Vagina (tissue), 2 donors: ENCODE measurements at regions not wholly inside any gene's neighbourhood (a gene's known extent, or its start where the extent isn't known, plus 50 kb on each side); places are given as distances from the start of the nearest gene placed in this dataset.

Experiments
- POLR2A ChIP-seq, 2 donors: fragments of 450-650 bp; IDR thresholded peaks; one replicate each; pipeline ENCODE4 v1.6.1; 2017; ENCODE audit warnings: antibody characterized with exemption in 2 of 2, mild to moderate bottlenecking in 2 of 2, moderate library complexity in 2 of 2
- TF ChIP-seq, protein P1 (sequence below), 3 experiments: fragments of 450-650 bp in 2 of 3; fragments of 200-600 bp in 1 of 3; sonication (generic) in 1 of 3; IDR thresholded peaks; one replicate each; pipeline ENCODE4 v1.5.1; 2017 to 2019; ENCODE audit warnings: antibody characterized with exemption in 3 of 3, mild to moderate bottlenecking in 2 of 3, moderate library complexity in 2 of 3

DNA sequence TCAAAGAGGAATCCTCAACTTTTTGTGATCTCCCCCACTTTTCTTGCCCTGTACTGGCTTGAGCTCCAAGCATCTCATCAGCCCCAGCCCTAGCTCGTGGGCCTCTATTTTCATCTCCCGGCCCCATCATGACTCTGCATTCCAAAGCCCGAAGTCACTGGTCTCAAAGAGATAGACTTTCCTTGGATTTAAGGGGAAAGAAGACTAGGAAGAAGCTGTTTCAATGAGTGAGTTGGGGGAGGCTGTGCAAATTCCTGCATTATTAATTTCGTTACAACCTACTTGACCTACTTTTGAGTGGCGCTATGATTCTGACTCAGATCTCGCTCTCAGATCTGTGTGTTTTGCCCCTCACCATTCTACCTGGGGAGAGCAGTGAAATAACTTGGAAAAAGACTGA, 266.6 kb upstream of the TBL1XR1 start:
- TF ChIP-seq, protein P1, sequence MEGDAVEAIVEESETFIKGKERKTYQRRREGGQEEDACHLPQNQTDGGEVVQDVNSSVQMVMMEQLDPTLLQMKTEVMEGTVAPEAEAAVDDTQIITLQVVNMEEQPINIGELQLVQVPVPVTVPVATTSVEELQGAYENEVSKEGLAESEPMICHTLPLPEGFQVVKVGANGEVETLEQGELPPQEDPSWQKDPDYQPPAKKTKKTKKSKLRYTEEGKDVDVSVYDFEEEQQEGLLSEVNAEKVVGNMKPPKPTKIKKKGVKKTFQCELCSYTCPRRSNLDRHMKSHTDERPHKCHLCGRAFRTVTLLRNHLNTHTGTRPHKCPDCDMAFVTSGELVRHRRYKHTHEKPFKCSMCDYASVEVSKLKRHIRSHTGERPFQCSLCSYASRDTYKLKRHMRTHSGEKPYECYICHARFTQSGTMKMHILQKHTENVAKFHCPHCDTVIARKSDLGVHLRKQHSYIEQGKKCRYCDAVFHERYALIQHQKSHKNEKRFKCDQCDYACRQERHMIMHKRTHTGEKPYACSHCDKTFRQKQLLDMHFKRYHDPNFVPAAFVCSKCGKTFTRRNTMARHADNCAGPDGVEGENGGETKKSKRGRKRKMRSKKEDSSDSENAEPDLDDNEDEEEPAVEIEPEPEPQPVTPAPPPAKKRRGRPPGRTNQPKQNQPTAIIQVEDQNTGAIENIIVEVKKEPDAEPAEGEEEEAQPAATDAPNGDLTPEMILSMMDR (IDR thresholded peaks at IDR 0.05), result no peak
- no peak for TF ChIP-seq POLR2A (IDR thresholded peaks at IDR 0.05)
